Adrenal gland (tissue), 9 donors: ENCODE measurements at regions not wholly inside any gene's neighbourhood (a gene's known extent, or its start where the extent isn't known, plus 50 kb on each side); places are given as distances from the start of the nearest gene placed in this dataset.

ENCODE experiments used
- DNase-seq, 7 donors: peaks; one replicate each; pipeline ENCODE4 v3.0.0-alpha.2; 2019 to 2020
- H3K27ac ChIP-seq, 5 donors: fragments of 200-600 bp; sonication (generic) in 4 of 5; 1 replicate in 3 of 5; 2 replicates in 2 of 5; pipeline versions ENCODE4 v1.5.1 to v1.8.0; 2016 to 2020; ENCODE audit warnings: mild to moderate bottlenecking in 1 of 5
- H3K27me3 ChIP-seq: fragments of 200-600 bp; 2 replicates; pipeline ENCODE4 v1.8.0; 2021
- H3K36me3 ChIP-seq, 2 donors: fragments of 200-600 bp; replicated peaks in 1 of 2; 1 replicate in 1 of 2; 2 replicates in 1 of 2; pipeline versions ENCODE4 v1.5.1 to v1.8.0; 2018 to 2022
- H3K4me1 ChIP-seq, 2 donors: fragments of 200-600 bp; replicated peaks in 1 of 2; 1 replicate in 1 of 2; 2 replicates in 1 of 2; pipeline versions ENCODE4 v1.5.1 to v1.8.0; 2018 to 2021
- H3K4me3 ChIP-seq, 4 donors: fragments of 200-600 bp; sonication (generic) in 3 of 4; one replicate each; pipeline ENCODE4 v1.5.1; 2016 to 2018
- H3K9me3 ChIP-seq, 3 donors: fragments of 200-600 bp; sonication (generic) in 1 of 3; replicated peaks in 1 of 3; 1 replicate in 2 of 3; 2 replicates in 1 of 3; pipeline versions ENCODE4 v1.5.1 to v1.8.0; 2016 to 2021
- CTCF ChIP-seq, 6 experiments: fragments of 450-650 bp in 4 of 6; fragments of 200-600 bp in 2 of 6; sonication (generic) in 1 of 6; IDR thresholded peaks; 1 replicate in 5 of 6; 2 replicates in 1 of 6; pipeline versions ENCODE4 v1.5.1 to v1.8.0; 2016 to 2021; ENCODE audit warnings: antibody characterized with exemption in 6 of 6, mild to moderate bottlenecking in 2 of 6, moderate library complexity in 1 of 6
- POLR2A ChIP-seq, 2 donors: fragments of 450-650 bp; IDR thresholded peaks; one replicate each; pipeline ENCODE4 v1.6.1; 2017; ENCODE audit warnings: antibody characterized with exemption in 2 of 2, mild to moderate bottlenecking in 2 of 2, moderate library complexity in 1 of 2
- WGBS, 4 donors: extraction: QIAGEN DNeasy Blood & Tissue Kit in 2 of 4; methylation state at CpG; one replicate each; pipeline versions ENCODE4 v1.1.5 to v1.1.7; 2013 to 2017; 5-methylcytosine and 5-hydroxymethylcytosine counted together
- intact Hi-C, 2 donors: fragments of 100-400 bp; cut with DNase I; formaldehyde crosslinking; loops; one replicate each; pipeline versions ENCODE4 v1.14.1 to v1.15.0; 2022 to 2023
- donor health status: healthy with polysubstance abuse.
- donor health status: Bipolar disorder and iron deficiency.
- donor health status: DM: yes; HTN: yes; CAD: no.
- donor health status: DM: no; HTN: no; CAD: no.
- donor health status: DM: no; HTN: no; CAD: no.

GRCh38 chr2:177075254-177075653 is 137.3 kb upstream of the HNRNPA3 start:
- H3K4me3 ChIP-seq, result no peak overlapping the region
- no peaks in the 10 kb centered on the region for H3K27me3 ChIP-seq
- no peak overlapping the region for H3K27ac ChIP-seq
- no peak for DNase-seq
- TF ChIP-seq CTCF (IDR thresholded peaks at IDR 0.05) (no peak), POLR2A (IDR thresholded peaks at IDR 0.05) (no peak)
- no peaks in the 10 kb centered on the region for H3K9me3 ChIP-seq
- intact Hi-C loops, result no loop called here
- H3K36me3 ChIP-seq, result no peaks in the 10 kb centered on the region
- no peaks in the 10 kb centered on the region for H3K4me1 ChIP-seq
- WGBS, 4 donors, result 13 to 30% (median 24%) methylated on average over 3 of the region's 3 CpGs

GRCh38 chr2:177076636-177077179 is 135.9 kb upstream of the HNRNPA3 start:
- TF ChIP-seq POLR2A (IDR thresholded peaks at IDR 0.05) (no peak), CTCF (IDR thresholded peaks at IDR 0.05) (no peak)
- no peak overlapping the region for H3K4me3 ChIP-seq

GRCh38 chr2:177077778-177078177 is 134.8 kb upstream of the HNRNPA3 start:
- Histone ChIP-seq H3K27ac (no peak overlapping the region), H3K36me3 (no peaks in the 10 kb centered on the region), H3K27me3 (no peaks in the 10 kb centered on the region), H3K9me3 (no peaks in the 10 kb centered on the region), H3K4me1 (no peaks in the 10 kb centered on the region), H3K4me3 (no peak overlapping the region)
- 46 to 65% (median 56%) methylated on average over 2 of the region's 2 CpGs for WGBS, 4 donors
- TF ChIP-seq POLR2A (IDR thresholded peaks at IDR 0.05) (no peak), CTCF (IDR thresholded peaks at IDR 0.05) (no peak)
- intact Hi-C loops, result no loop called here
- DNase-seq, result no peak

More at GRCh38 chr2:177076636-177077179, 135.9 kb upstream of the HNRNPA3 start:
- 78 to 83% (median 81%) methylated on average over 4 of the region's 4 CpGs for WGBS, 4 donors
- Histone ChIP-seq H3K27me3 (no peaks in the 10 kb centered on the region), H3K4me1 (no peaks in the 10 kb centered on the region), H3K27ac (no peak overlapping the region), H3K36me3 (no peaks in the 10 kb centered on the region), H3K9me3 (no peaks in the 10 kb centered on the region)
- intact Hi-C loops, result no loop called here
- no peak for DNase-seq

- TF ChIP-seq CTCF (IDR thresholded peaks at IDR 0.05) (no peak), POLR2A (IDR thresholded peaks at IDR 0.05) (no peak)
- H3K27me3 ChIP-seq, result no peaks in the 10 kb centered on the region
- no peaks in the 10 kb centered on the region for H3K9me3 ChIP-seq
- intact Hi-C loops, result no loop called here
- no peaks in the 10 kb centered on the region for H3K36me3 ChIP-seq
- WGBS, 4 donors, result 67 to 75% (median 72%) methylated on average over 2 to 3 of the region's 3 CpGs
- no peaks in the 10 kb centered on the region for H3K4me1 ChIP-seq
- no peak overlapping the region for H3K27ac ChIP-seq
- no peak overlapping the region for H3K4me3 ChIP-seq
- DNase-seq, result no peak
Measured at GRCh38 chr2:177078416-177078815, 134.2 kb upstream of the HNRNPA3 start.
